Lung (tissue), 11 donors: ENCODE measurements at regions not wholly inside any gene's neighbourhood (a gene's known extent, or its start where the extent isn't known, plus 50 kb on each side); places are given as distances from the start of the nearest gene placed in this dataset.

Experiments used
- ATAC-seq: fragments of 200-7000 bp; cut with Tn5 transposase; one replicate; pipeline ENCODE4 v1.9.1; 2020; ENCODE audit warnings: moderate number of reproducible peaks; ENCODE audit not compliant: insufficient read depth, low FRiP score
- DNase-seq, 3 donors: peaks; one replicate each; pipeline ENCODE4 v3.0.0-alpha.2; 2013 to 2017
- H3K27ac ChIP-seq, 2 donors: one replicate each; pipeline ENCODE4 v1.5.1; 2013; ENCODE audit warnings: mild to moderate bottlenecking in 2 of 2, moderate library complexity in 2 of 2, control low read depth in 1 of 2, inconsistent platforms in 1 of 2, low read depth in 1 of 2, low read length in 1 of 2
- H3K27me3 ChIP-seq, 3 donors: one replicate each; pipeline ENCODE4 v1.5.1; 2013; ENCODE audit warnings: low read length in 2 of 3; ENCODE audit not compliant: control insufficient read depth in 3 of 3, insufficient read depth in 3 of 3
- H3K36me3 ChIP-seq, 4 donors: one replicate each; pipeline ENCODE4 v1.5.1; 2013; ENCODE audit warnings: low read length in 4 of 4, mild to moderate bottlenecking in 1 of 4, moderate library complexity in 1 of 4; ENCODE audit not compliant: control insufficient read depth in 4 of 4, insufficient read depth in 4 of 4
- H3K4me1 ChIP-seq, 5 donors: one replicate each; pipeline ENCODE4 v1.5.1; 2013; ENCODE audit warnings: low read length in 5 of 5, mild to moderate bottlenecking in 2 of 5, moderate library complexity in 1 of 5; ENCODE audit not compliant: control insufficient read depth in 5 of 5, insufficient read depth in 5 of 5
- H3K4me3 ChIP-seq: one replicate; pipeline ENCODE4 v1.5.1; 2013; ENCODE audit warnings: mild to moderate bottlenecking, control low read depth, moderate library complexity
- H3K9ac ChIP-seq, 2 donors: one replicate each; pipeline ENCODE4 v1.5.1; 2013; ENCODE audit warnings: low read length in 2 of 2, control low read depth in 1 of 2; ENCODE audit not compliant: insufficient read depth in 1 of 2
- H3K9me3 ChIP-seq, 4 donors: one replicate each; pipeline ENCODE4 v1.5.1; 2013; ENCODE audit warnings: low read length in 3 of 4, mild to moderate bottlenecking in 1 of 4, moderate library complexity in 1 of 4; ENCODE audit not compliant: control insufficient read depth in 4 of 4, insufficient read depth in 3 of 4
- WGBS, 2 donors: extraction: QIAGEN DNeasy Blood & Tissue Kit; methylation state at CpG; one replicate each; pipeline ENCODE4 v1.1.7; 2013; 5-methylcytosine and 5-hydroxymethylcytosine counted together
- TF ChIP-seq, protein P1 (sequence below): IDR thresholded peaks from 2 replicates; pipeline ENCODE4 v1.5.1; 2012; ENCODE audit warnings: mild to moderate bottlenecking; ENCODE audit errors: control extremely low read depth, extremely low read depth
- donor health status: control.
- donor health status: control.
- donor health status: Bipolar disorder and iron deficiency.
- donor health status: healthy.
- donor health status: DM: yes; HTN: yes; CAD: no.

DNA sequence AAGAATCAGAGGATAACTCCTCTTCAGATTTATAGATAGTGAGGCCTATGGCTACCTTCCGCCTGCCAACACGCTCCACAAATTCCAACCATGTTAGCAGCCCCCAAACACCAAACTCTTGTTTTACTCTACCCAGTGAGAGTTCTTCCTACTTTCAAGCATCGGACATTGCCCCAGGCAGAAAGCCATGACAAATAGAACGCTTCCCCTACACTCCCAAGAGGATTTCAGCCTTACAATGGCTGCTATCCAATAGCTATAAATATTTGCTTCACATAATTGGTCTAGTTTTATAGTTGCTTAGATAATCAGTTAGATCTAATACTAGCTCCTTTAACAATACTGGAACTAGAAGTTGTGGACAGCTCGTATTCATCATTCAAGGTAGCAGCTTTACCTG is 503.4 kb upstream of the VRK2 start:
- Histone ChIP-seq H3K4me3 (no peak overlapping the region), H3K9me3 (no peaks in the 10 kb centered on the region), H3K9ac (no peak overlapping the region), H3K4me1 (no peaks in the 10 kb centered on the region), H3K36me3 (no peaks in the 10 kb centered on the region), H3K27me3 (no peaks in the 10 kb centered on the region), H3K27ac (no peak overlapping the region)
- TF ChIP-seq, protein P1, sequence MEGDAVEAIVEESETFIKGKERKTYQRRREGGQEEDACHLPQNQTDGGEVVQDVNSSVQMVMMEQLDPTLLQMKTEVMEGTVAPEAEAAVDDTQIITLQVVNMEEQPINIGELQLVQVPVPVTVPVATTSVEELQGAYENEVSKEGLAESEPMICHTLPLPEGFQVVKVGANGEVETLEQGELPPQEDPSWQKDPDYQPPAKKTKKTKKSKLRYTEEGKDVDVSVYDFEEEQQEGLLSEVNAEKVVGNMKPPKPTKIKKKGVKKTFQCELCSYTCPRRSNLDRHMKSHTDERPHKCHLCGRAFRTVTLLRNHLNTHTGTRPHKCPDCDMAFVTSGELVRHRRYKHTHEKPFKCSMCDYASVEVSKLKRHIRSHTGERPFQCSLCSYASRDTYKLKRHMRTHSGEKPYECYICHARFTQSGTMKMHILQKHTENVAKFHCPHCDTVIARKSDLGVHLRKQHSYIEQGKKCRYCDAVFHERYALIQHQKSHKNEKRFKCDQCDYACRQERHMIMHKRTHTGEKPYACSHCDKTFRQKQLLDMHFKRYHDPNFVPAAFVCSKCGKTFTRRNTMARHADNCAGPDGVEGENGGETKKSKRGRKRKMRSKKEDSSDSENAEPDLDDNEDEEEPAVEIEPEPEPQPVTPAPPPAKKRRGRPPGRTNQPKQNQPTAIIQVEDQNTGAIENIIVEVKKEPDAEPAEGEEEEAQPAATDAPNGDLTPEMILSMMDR: no peak
- ATAC-seq: no peak
- WGBS, 2 donors: 77 to 94% methylated on average over 5 of the region's 5 CpGs
- DNase-seq: no peak

DNA sequence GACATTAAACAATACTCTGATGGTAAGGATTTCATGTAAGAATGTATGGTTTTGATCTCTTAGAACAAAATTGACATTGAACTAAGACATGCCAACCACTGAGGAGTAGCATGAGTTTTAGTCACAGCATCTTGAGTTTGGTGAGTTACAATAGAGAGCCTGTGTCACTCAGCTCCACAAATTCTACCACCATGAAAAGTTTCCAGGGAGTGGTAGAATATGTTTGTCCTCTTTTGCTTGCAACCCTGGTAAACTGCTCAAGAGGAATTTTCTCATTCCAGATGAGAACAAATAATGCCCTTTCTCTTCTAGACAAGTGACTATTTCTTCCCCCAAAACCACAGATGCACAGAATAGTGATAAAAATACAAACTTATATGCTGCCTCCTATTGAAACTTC is 502.0 kb upstream of the VRK2 start:
- H3K27ac ChIP-seq: no peak overlapping the region
- DNase-seq: no peak
- TF ChIP-seq, protein P1: no peak
- no peaks in the 10 kb centered on the region for H3K27me3 ChIP-seq
- no peaks in the 10 kb centered on the region for H3K36me3 ChIP-seq
- ATAC-seq: no peak
- H3K9ac ChIP-seq: no peak overlapping the region
- no peaks in the 10 kb centered on the region for H3K9me3 ChIP-seq
- no peak overlapping the region for H3K4me3 ChIP-seq
- no peaks in the 10 kb centered on the region for H3K4me1 ChIP-seq

DNA sequence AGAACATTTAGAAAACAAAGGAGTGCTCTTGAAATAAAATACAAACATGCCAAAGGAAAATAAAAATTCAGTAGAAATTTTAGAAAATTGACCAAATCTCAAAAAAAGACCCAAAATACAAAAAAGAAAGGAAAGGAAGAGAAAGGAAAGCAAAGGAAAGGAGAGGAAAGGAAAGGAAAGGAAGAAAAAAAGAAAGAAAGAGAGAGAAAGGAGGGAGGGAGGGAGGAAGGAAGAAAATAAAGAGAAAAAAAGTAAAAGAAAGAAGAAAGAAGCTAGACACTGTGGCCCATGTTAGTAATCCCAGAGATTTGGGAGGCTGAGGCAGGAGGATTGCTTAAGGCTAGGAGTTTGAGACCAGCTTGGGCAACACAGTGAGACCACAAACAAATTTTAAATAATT is 500.1 kb upstream of the VRK2 start:
- ATAC-seq (no peak), DNase-seq (no peak)
- no peaks in the 10 kb centered on the region for H3K4me1 ChIP-seq
- H3K27ac ChIP-seq: no peak overlapping the region
- H3K36me3 ChIP-seq: no peaks in the 10 kb centered on the region
- no peaks in the 10 kb centered on the region for H3K27me3 ChIP-seq
- H3K4me3 ChIP-seq: no peak overlapping the region
- TF ChIP-seq, protein P1: no peak
- no peak overlapping the region for H3K9ac ChIP-seq
- H3K9me3 ChIP-seq: peaks cover 0 to 7% (median 0%) of the 10 kb centered on the region in 4 donors

DNA sequence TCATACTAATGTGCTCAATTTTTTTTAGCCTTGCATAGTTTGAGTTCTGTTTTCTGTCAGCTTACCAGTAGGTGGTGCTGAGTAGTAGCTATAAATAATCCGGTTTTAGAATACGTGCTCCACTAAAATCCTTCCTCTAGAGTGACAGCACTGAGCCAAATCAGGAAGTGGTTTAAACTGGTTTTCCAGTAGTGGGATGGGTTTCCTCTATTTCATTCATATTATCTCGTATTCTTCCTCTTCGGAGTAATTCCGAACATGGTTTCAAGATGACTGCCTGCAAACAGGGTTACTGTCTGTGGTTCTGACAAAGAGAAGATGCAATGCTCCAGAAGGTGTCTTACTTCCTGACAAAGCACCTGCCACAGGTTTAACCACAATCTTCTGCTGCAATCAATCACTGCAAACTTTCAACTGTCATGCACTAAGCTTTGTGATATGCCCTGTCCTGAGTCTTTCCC is 496.9 kb upstream of the VRK2 start:
- ATAC-seq (no peak), DNase-seq (peak in 2 of 3 donors; percentile 0 to 1)
- peaks cover 0 to 7% (median 0%) of the 10 kb centered on the region in 4 donors for H3K9me3 ChIP-seq
- no peak overlapping the region for H3K9ac ChIP-seq
- H3K27me3 ChIP-seq: no peaks in the 10 kb centered on the region
- H3K27ac ChIP-seq: no peak overlapping the region
- H3K4me3 ChIP-seq: no peak overlapping the region
- WGBS, 2 donors: 12 to 33% methylated on average over 5 of the region's 5 CpGs
- H3K36me3 ChIP-seq: peaks cover 0 to 3% (median 0%) of the 10 kb centered on the region in 4 donors
- TF ChIP-seq, protein P1: no peak
- no peaks in the 10 kb centered on the region for H3K4me1 ChIP-seq
